Hepatocyte (in vitro differentiated cells): ENCODE measurements at regions not wholly inside any gene's neighbourhood (a gene's known extent, or its start where the extent isn't known, plus 50 kb on each side); places are given as distances from the start of the nearest gene placed in this dataset.

Source experiments
- DNase-seq: peaks from one replicate; pipeline ENCODE4 v3.0.0-alpha.2; 2016; ENCODE audit warnings: low spot score
- H2AFZ ChIP-seq: fragments of 200-600 bp; sonication (generic); 2 replicates; pipeline ENCODE4 v1.6.0; 2016; ENCODE audit warnings: antibody characterized with exemption, mild to moderate bottlenecking
- H3K27ac ChIP-seq: fragments of 200-600 bp; sonication (generic); 2 replicates; pipeline ENCODE4 v1.5.1; 2016; ENCODE audit warnings: mild to moderate bottlenecking
- H3K27me3 ChIP-seq: fragments of 200-600 bp; sonication (generic); 2 replicates; pipeline ENCODE4 v1.6.1; 2016
- H3K36me3 ChIP-seq: fragments of 200-600 bp; sonication (generic); replicated peaks from 2 replicates; pipeline ENCODE4 v1.5.1; 2016; ENCODE audit warnings: low read depth; ENCODE audit not compliant: insufficient read depth
- H3K4me1 ChIP-seq: fragments of 200-600 bp; sonication (generic); 2 replicates; pipeline ENCODE4 v1.5.1; 2016; ENCODE audit warnings: mild to moderate bottlenecking, moderate library complexity; ENCODE audit not compliant: insufficient read depth
- H3K4me2 ChIP-seq: fragments of 200-600 bp; sonication (generic); 2 replicates; pipeline ENCODE4 v1.6.0; 2016
- H3K4me3 ChIP-seq: fragments of 200-600 bp; sonication (generic); 2 replicates; pipeline ENCODE4 v1.5.1; 2016; ENCODE audit warnings: mild to moderate bottlenecking
- H3K79me2 ChIP-seq: fragments of 200-600 bp; sonication (generic); 2 replicates; pipeline ENCODE4 v1.6.0; 2017; ENCODE audit warnings: mild to moderate bottlenecking
- H3K9me2 ChIP-seq: fragments of 200-600 bp; sonication (generic); replicated peaks from 2 replicates; pipeline ENCODE4 v1.6.0; 2017; ENCODE audit warnings: mild to moderate bottlenecking; ENCODE audit not compliant: insufficient read depth
- H3K9me3 ChIP-seq: fragments of 200-600 bp; sonication (generic); 2 replicates; pipeline ENCODE4 v1.5.1; 2016; ENCODE audit warnings: low read depth, mild to moderate bottlenecking
- H4K20me1 ChIP-seq: fragments of 200-600 bp; sonication (generic); 2 replicates; pipeline ENCODE4 v1.6.0; 2016; ENCODE audit warnings: mild to moderate bottlenecking; ENCODE audit not compliant: insufficient read depth, poor library complexity, severe bottlenecking
- CTCF ChIP-seq: fragments of 200-600 bp; sonication (generic); IDR thresholded peaks from 2 replicates; pipeline ENCODE4 v1.5.1; 2016; ENCODE audit warnings: antibody characterized with exemption, mild to moderate bottlenecking; ENCODE audit not compliant: poor library complexity
- EZH2 ChIP-seq: fragments of 200-600 bp; sonication (generic); IDR thresholded peaks from 2 replicates; pipeline ENCODE4 v1.6.1; 2016; ENCODE audit warnings: antibody characterized with exemption, mild to moderate bottlenecking, borderline replicate concordance
- EZH2phosphoT487 ChIP-seq: fragments of 200-600 bp; sonication (generic); IDR thresholded peaks from one replicate; pipeline ENCODE4 v1.6.1; 2018; ENCODE audit warnings: antibody characterized with exemption, mild to moderate bottlenecking, low read depth, moderate library complexity; ENCODE audit not compliant: unreplicated experiment, severe bottlenecking
- WGBS: methylation state at CpG from one replicate; pipeline ENCODE4 v1.1.6; 2016; ENCODE audit warnings: low lambda C conversion rate; ENCODE audit errors: missing lambda C conversion rate; 5-methylcytosine and 5-hydroxymethylcytosine counted together

GRCh38 chr1:219726480-219727272, 113.8 kb upstream of the ZC3H11B start:
- no peaks in the 10 kb centered on the region for H3K9me2 ChIP-seq
- 93% methylated on average over 1 of the region's 1 CpG for WGBS
- no peaks in the 10 kb centered on the region for H3K9me3 ChIP-seq
- no peak overlapping the region for H3K4me3 ChIP-seq
- no peaks in the 10 kb centered on the region for H3K36me3 ChIP-seq
- H3K4me2 ChIP-seq = no peak overlapping the region
- DNase-seq = no peak
- no peaks in the 10 kb centered on the region for H3K4me1 ChIP-seq
- no peak overlapping the region for H3K27ac ChIP-seq
- TF ChIP-seq CTCF = no peak
- no peak for TF ChIP-seq EZH2
- no peaks in the 10 kb centered on the region for H3K27me3 ChIP-seq
- no peaks in the 10 kb centered on the region for H3K79me2 ChIP-seq
- no peaks in the 10 kb centered on the region for H4K20me1 ChIP-seq
- H2AFZ ChIP-seq = no peak overlapping the region

DNA sequence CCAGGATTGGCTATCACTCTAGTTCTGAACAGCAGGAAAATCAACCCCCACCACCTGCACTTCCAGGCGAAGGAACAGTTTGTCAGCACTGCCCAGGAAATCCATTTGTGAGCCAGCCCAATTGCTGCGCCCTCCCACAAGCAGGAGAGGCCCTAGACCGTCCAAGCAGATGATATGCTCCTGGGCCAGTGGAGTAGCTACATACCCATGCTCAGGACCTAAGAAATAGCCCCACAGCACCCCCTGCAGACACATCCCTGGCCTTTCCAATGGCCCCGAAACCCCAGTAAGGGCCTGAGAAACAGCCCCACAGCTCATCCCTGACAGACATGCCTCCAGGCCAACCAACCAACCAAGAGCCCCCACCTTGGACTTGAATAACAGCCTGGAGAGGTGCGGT, 111.5 kb upstream of the ZC3H11B start:
- Histone ChIP-seq H3K9me2 (no peaks in the 10 kb centered on the region), H2AFZ (no peak overlapping the region), H3K4me2 (no peak overlapping the region), H4K20me1 (no peaks in the 10 kb centered on the region), H3K27ac (no peak overlapping the region), H3K36me3 (no peaks in the 10 kb centered on the region), H3K4me3 (no peak overlapping the region), H3K79me2 (no peaks in the 10 kb centered on the region), H3K9me3 (no peaks in the 10 kb centered on the region), H3K4me1 (no peaks in the 10 kb centered on the region), H3K27me3 (no peaks in the 10 kb centered on the region)
- 85% methylated on average over 5 of the region's 5 CpGs for WGBS
- TF ChIP-seq EZH2phosphoT487 (no peak), CTCF (no peak), EZH2 (no peak)
- no peak for DNase-seq

DNA sequence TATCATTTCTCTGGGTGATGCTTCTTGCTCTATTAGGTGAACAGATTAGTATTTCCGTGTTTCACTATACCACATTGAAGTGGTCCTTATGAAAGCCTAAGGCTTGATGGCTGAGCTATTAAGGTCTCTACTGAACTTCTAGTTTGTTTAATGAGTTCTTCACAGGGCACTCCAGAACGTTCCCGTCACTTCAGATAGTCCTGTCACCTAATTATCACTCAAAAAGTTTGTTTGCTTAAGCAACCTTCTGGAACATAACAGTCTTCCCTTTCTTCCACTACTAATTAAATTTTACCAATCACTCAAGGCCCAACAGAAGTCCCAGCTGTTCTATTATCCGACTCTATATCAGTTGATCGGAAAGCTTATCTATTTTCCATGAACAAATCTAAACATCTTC, 104.6 kb upstream of the ZC3H11B start:
- H3K79me2 ChIP-seq = no peaks in the 10 kb centered on the region
- DNase-seq = no peak
- no peaks in the 10 kb centered on the region for H4K20me1 ChIP-seq
- WGBS = 70% methylated on average over 5 of the region's 5 CpGs
- no peaks in the 10 kb centered on the region for H3K9me3 ChIP-seq
- H3K4me1 ChIP-seq = no peaks in the 10 kb centered on the region
- H2AFZ ChIP-seq = no peak overlapping the region
- H3K9me2 ChIP-seq = no peaks in the 10 kb centered on the region
- no peak overlapping the region for H3K27ac ChIP-seq
- H3K4me3 ChIP-seq = no peak overlapping the region
- H3K4me2 ChIP-seq = no peak overlapping the region
- no peak for TF ChIP-seq EZH2
- H3K36me3 ChIP-seq = no peaks in the 10 kb centered on the region
- no peaks in the 10 kb centered on the region for H3K27me3 ChIP-seq

DNA sequence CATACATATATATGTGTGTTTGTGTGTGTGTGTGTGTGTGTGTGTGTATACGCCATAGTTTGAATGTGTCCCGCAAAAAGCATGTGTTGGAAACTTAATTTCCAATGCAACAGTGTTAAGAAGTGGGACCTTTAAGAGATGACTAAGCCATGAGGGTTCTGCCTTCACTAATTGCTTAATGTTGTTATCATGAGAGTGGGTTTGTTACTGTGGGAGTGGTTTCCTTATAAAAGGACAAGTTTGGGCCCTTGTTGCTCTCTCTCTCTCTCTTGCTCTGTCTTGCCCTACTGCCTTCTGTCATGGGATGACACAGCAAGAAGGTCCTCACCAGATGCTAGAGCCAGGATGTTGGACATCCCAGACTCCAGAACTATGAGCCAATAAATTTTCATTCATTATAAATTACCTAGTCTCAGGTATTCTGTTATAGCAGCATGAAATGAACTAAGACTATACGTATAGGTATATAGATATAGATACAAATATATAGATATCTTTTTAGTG, 103.8 kb upstream of the ZC3H11B start:
- Histone ChIP-seq H2AFZ (no peak overlapping the region), H3K27ac (no peak overlapping the region), H3K4me2 (no peak overlapping the region), H3K9me2 (no peaks in the 10 kb centered on the region), H4K20me1 (no peaks in the 10 kb centered on the region), H3K36me3 (no peaks in the 10 kb centered on the region), H3K79me2 (no peaks in the 10 kb centered on the region), H3K4me3 (no peak overlapping the region), H3K9me3 (no peaks in the 10 kb centered on the region), H3K27me3 (no peaks in the 10 kb centered on the region), H3K4me1 (no peaks in the 10 kb centered on the region)
- no peak for DNase-seq
- WGBS = 98% methylated on average over 3 of the region's 3 CpGs
- TF ChIP-seq EZH2 (no peak), CTCF (no peak), EZH2phosphoT487 (no peak)
